GM06990 (cell line): ENCODE measurements at regions not wholly inside any gene's neighbourhood (a gene's known extent, or its start where the extent isn't known, plus 50 kb on each side); places are given as distances from the start of the nearest gene placed in this dataset.

ENCODE experiments used
- DNase-seq: peaks from one replicate; pipeline ENCODE4 v3.0.0-alpha.2; 2011; ENCODE audit not compliant: insufficient read length; ENCODE audit errors: extremely low read depth
- H3K27me3 ChIP-seq: replicated peaks from 2 replicates; pipeline ENCODE4 v1.6.0; 2011; ENCODE audit warnings: low read length; ENCODE audit not compliant: control insufficient read depth, insufficient read depth
- H3K36me3 ChIP-seq: 2 replicates; pipeline ENCODE4 v1.5.1; 2011; ENCODE audit warnings: low read length; ENCODE audit not compliant: control insufficient read depth, insufficient read depth
- H3K4me3 ChIP-seq: replicated peaks from 2 replicates; pipeline ENCODE4 v1.5.1; 2011; ENCODE audit warnings: low read depth, mild to moderate bottlenecking, control low read depth, low read length
- TF ChIP-seq, protein P1 (sequence below): IDR thresholded peaks from 2 replicates; pipeline ENCODE4 v1.5.1; 2011; ENCODE audit warnings: low read length, control low read depth, mild to moderate bottlenecking, inconsistent platforms; ENCODE audit not compliant: insufficient read depth, poor library complexity, severe bottlenecking

DNA sequence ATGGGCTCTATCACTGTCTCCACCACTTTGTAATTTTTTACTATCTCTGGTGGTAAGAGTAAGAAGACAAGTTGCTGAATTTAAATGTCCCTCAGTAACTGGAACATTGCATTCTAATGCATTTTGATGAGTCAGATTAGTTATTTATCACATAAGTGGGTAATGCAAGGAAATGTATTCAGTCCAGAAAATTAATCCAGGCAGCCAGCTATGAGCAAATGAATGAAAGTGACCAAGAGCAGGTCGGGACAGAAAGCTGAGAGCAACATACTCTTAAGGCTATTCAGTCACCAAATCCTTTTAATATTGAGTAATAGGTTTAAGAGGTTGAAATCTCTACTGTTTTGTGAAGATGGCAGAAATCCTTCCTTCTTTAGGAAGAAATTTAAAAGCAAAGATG is 265.5 kb upstream of the PARD3B start:
- no peaks in the 10 kb centered on the region for H3K36me3 ChIP-seq
- TF ChIP-seq, protein P1, sequence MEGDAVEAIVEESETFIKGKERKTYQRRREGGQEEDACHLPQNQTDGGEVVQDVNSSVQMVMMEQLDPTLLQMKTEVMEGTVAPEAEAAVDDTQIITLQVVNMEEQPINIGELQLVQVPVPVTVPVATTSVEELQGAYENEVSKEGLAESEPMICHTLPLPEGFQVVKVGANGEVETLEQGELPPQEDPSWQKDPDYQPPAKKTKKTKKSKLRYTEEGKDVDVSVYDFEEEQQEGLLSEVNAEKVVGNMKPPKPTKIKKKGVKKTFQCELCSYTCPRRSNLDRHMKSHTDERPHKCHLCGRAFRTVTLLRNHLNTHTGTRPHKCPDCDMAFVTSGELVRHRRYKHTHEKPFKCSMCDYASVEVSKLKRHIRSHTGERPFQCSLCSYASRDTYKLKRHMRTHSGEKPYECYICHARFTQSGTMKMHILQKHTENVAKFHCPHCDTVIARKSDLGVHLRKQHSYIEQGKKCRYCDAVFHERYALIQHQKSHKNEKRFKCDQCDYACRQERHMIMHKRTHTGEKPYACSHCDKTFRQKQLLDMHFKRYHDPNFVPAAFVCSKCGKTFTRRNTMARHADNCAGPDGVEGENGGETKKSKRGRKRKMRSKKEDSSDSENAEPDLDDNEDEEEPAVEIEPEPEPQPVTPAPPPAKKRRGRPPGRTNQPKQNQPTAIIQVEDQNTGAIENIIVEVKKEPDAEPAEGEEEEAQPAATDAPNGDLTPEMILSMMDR: no peak
- no peaks in the 10 kb centered on the region; the same call in 1 of the 2 replicates for H3K27me3 ChIP-seq
- no peak overlapping the region for H3K4me3 ChIP-seq
- no peak for DNase-seq

DNA sequence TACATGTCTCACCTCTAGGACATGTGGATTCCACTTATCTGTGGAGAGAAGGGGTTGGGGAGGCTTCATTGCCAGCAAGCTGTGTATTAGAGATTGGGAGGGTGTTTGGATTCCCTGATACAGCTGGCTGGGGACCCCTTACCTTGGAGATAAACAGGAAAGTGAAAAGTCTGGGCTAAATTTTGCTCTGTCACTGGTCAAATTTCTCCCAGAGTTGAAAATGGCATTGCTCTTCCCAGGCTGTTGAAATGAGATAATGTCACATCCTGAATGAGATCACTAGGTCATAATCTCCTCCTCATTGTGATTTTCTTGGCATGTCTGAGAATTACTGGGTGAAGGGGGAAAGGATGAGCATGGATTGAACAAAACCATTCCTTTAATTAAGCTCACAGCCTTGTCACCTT is 265.0 kb upstream of the PARD3B start:
- Histone ChIP-seq H3K36me3 (no peaks in the 10 kb centered on the region), H3K4me3 (no peak overlapping the region), H3K27me3 (no peaks in the 10 kb centered on the region; the same call in 1 of the 2 replicates)
- DNase-seq: no peak
- TF ChIP-seq, protein P1: no peak

DNA sequence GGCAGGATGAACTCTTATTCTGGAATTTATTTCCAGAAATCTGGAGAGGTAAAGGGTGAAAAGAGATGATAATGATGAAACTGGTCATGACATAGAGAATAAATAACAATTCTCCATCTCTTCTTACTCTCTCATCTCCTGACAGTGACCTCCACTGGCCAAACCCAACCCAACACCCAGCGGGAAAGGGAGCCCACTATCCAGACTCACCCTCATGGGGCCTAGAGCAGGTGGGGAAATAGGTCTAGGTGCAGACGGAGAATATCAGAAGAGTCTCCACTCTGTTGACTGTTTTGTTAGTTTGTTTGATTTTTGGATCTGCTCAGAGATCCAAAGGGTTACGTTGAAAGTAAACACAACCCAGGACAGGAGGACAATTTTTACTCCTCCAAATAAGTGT is 263.2 kb upstream of the PARD3B start:
- Histone ChIP-seq H3K36me3 (no peaks in the 10 kb centered on the region), H3K4me3 (no peak overlapping the region), H3K27me3 (no peaks in the 10 kb centered on the region; the same call in 1 of the 2 replicates)
- TF ChIP-seq, protein P1: no peak
- DNase-seq: no peak

DNA sequence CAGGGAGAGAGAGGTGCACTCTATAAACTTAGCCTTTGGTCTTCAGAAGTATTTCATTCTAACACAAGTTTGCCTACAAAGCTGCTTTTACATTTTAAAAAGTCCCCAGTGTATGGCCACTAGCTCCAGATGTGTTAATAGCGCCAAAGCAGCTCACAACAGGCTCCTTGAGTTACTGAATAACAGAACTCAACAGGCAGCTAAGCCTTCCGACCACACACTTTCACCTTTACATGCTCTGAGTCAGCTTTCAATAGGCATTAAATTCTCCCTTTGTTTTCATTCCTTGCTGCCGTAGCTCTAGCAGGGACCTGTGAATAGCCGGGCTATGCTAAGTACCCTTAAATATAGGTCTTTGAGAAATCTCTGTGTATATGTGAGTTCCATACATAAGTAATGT is 262.8 kb upstream of the PARD3B start:
- Histone ChIP-seq H3K4me3 (no peak overlapping the region), H3K27me3 (no peaks in the 10 kb centered on the region; the same call in 1 of the 2 replicates), H3K36me3 (no peaks in the 10 kb centered on the region)
- TF ChIP-seq, protein P1: no peak
- DNase-seq: no peak

DNA sequence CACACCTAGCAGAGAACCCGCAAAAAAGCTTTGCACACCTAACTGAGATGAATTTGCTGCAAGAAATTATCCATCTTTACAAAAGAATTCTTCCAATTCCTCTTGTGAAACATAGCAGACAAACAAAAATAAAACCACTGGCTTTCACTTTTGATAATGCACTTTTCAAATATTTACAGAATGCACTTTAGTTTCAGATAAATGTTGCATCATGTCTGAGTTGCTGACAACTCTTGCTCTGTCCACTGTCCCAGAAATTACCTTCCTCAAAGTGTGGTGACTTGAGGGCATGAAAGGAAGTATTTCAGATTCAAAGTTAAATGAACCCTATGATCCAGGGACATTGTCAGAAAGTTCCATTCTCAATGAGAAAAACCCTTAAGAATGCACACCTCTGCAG is 256.2 kb upstream of the PARD3B start:
- TF ChIP-seq, protein P1: no peak
- DNase-seq: no peak
- Histone ChIP-seq H3K36me3 (no peaks in the 10 kb centered on the region), H3K27me3 (no peaks in the 10 kb centered on the region), H3K4me3 (no peak overlapping the region)

DNA sequence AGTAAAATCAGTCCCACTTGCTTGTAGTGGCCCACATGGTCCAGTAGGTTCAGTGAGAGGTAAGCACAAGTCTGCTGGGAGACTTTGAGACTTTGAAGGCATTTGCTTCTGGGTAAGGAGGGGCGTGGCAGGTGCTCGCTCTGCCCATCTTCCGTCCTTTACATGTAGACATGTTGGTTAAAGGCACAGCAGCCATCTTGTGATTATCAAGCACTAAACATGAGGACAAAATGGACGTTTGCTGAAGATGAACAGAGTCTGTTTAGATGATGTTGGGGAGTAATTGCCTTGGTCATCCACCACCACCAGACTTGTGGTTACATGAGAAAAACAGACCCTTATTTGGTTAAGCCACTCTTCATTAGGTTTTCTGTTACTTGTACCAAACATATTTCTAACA is 252.8 kb upstream of the PARD3B start:
- Histone ChIP-seq H3K4me3 (no peak overlapping the region), H3K27me3 (no peaks in the 10 kb centered on the region), H3K36me3 (no peaks in the 10 kb centered on the region)
- DNase-seq: no peak
- TF ChIP-seq, protein P1: no peak
